CD4-positive, alpha-beta T cell (primary cell): ENCODE measurements at regions not wholly inside any gene's neighbourhood (a gene's known extent, or its start where the extent isn't known, plus 50 kb on each side); places are given as distances from the start of the nearest gene placed in this dataset.

Source experiments
- ATAC-seq: fragments of 200-7000 bp; cut with Tn5 transposase; one replicate; pipeline ENCODE4 v1.10.0; 2022; ENCODE audit warnings: mild to moderate bottlenecking; ENCODE audit not compliant: poor library complexity
- CTCF ChIA-PET: fragments of 350-600 bp; sonication (Branson Sonifier 250); formaldehyde crosslinking; loops from one replicate; lab custom pipeline; 2021; ENCODE audit warnings: antibody characterized with exemption, inconsistent platforms; lab: Charles Lee
- POLR2A ChIA-PET: fragments of 350-600 bp; sonication (Branson Sonifier 250); formaldehyde crosslinking; loops from one replicate; lab custom pipeline; 2021; ENCODE audit warnings: antibody characterized with exemption, inconsistent platforms; lab: Charles Lee
- DNase-seq, 14 experiments: peaks; one replicate each; pipeline ENCODE4 v3.0.0-alpha.2; 2013 to 2020; ENCODE audit warnings: mixed read lengths in 2 of 14
- H3K27ac ChIP-seq, 2 donors: one replicate each; pipeline versions ENCODE4 v1.5.1 to v1.7.0; 2013; ENCODE audit warnings: low read length in 2 of 2, low read depth in 1 of 2, mild to moderate bottlenecking in 1 of 2
- H3K27me3 ChIP-seq, 2 experiments: 1 replicate in 1 of 2; 2 replicates in 1 of 2; pipeline versions ENCODE4 v1.6.1 to v1.7.0; 2013; ENCODE audit warnings: low read length in 2 of 2, control low read depth in 1 of 2, mild to moderate bottlenecking in 1 of 2, moderate library complexity in 1 of 2; ENCODE audit not compliant: insufficient read depth in 2 of 2, control insufficient read depth in 1 of 2
- H3K36me3 ChIP-seq: one replicate; pipeline ENCODE4 v1.6.1; 2013; ENCODE audit warnings: low read length, control low read depth; ENCODE audit not compliant: insufficient read depth
- H3K4me1 ChIP-seq: one replicate; pipeline ENCODE4 v1.6.1; 2013; ENCODE audit warnings: low read length, control low read depth; ENCODE audit not compliant: insufficient read depth
- H3K4me3 ChIP-seq: one replicate; pipeline ENCODE4 v1.5.1; 2013; ENCODE audit warnings: mild to moderate bottlenecking, low read length, moderate library complexity
- H3K9me3 ChIP-seq, 2 experiments: 1 replicate in 1 of 2; 2 replicates in 1 of 2; pipeline versions ENCODE4 v1.6.1 to v1.7.0; 2013; ENCODE audit warnings: low read length in 2 of 2, mild to moderate bottlenecking in 2 of 2, control low read depth in 1 of 2, moderate library complexity in 1 of 2; ENCODE audit not compliant: control insufficient read depth in 1 of 2, insufficient read depth in 1 of 2
- H3K27ac Mint-ChIP-seq: one replicate; pipeline ENCODE4 v1.8.0; 2020; ENCODE audit warnings: mixed read lengths
- H3K27me3 Mint-ChIP-seq: one replicate; pipeline ENCODE4 v1.8.0; 2021; ENCODE audit warnings: mixed read lengths
- H3K36me3 Mint-ChIP-seq: one replicate; pipeline ENCODE4 v1.8.0; 2021; ENCODE audit warnings: low read depth, mixed read lengths
- H3K4me1 Mint-ChIP-seq: one replicate; pipeline ENCODE4 v1.8.0; 2021; ENCODE audit warnings: low read depth, mixed read lengths
- H3K4me3 Mint-ChIP-seq: one replicate; pipeline ENCODE4 v1.8.0; 2020; ENCODE audit warnings: mild to moderate bottlenecking, mixed read lengths
- H3K9me3 Mint-ChIP-seq: one replicate; pipeline ENCODE4 v1.8.0; 2020; ENCODE audit warnings: mixed read lengths
- CTCF ChIP-seq: fragments of 200-600 bp; IDR thresholded peaks from one replicate; pipeline ENCODE4 v1.8.0; 2022; ENCODE audit warnings: antibody characterized with exemption, mild to moderate bottlenecking
- intact Hi-C, 2 experiments: fragments of 100-400 bp; cut with DNase I in 1 of 2; cut with micrococcal nuclease in 1 of 2; formaldehyde crosslinking; loops; one replicate each; pipeline versions ENCODE4 v1.15.1 to v1.9.0; 2023 to 2025; cut with DNase I, micrococcal nuclease

GRCh38 chr6:49054311-49054710, 408.7 kb downstream of the MMUT start:
- Mint-ChIP-seq H3K36me3 (no peaks in the 10 kb centered on the region), H3K27me3 (no peaks in the 10 kb centered on the region), H3K9me3 (peaks cover 5% of the 10 kb centered on the region), H3K27ac (no peak overlapping the region), H3K4me3 (no peak overlapping the region), H3K4me1 (no peaks in the 10 kb centered on the region)
- H3K27me3 ChIP-seq: no peaks in the 10 kb centered on the region
- DNase-seq (no peak), ATAC-seq (no peak)
- H3K9me3 ChIP-seq: peaks cover 0 to 10% of the 10 kb centered on the region in 2 experiments
- no peak overlapping the region for H3K4me3 ChIP-seq
- no peak overlapping the region for H3K27ac ChIP-seq
- intact Hi-C loops: no loop called here
- H3K4me1 ChIP-seq: no peaks in the 10 kb centered on the region
- no peak for TF ChIP-seq CTCF
- CTCF ChIA-PET: no interaction called here
- no peaks in the 10 kb centered on the region for H3K36me3 ChIP-seq
- POLR2A ChIA-PET: no interaction called here

GRCh38 chr6:49052901-49053300, 410.2 kb downstream of the MMUT start:
- no peaks in the 10 kb centered on the region for H3K27me3 ChIP-seq
- Mint-ChIP-seq H3K27ac (no peak overlapping the region), H3K9me3 (peaks cover 5% of the 10 kb centered on the region), H3K4me1 (no peaks in the 10 kb centered on the region), H3K36me3 (no peaks in the 10 kb centered on the region), H3K4me3 (no peak overlapping the region), H3K27me3 (no peaks in the 10 kb centered on the region)
- peaks cover 0 to 6% of the 10 kb centered on the region in 2 experiments for H3K9me3 ChIP-seq
- no peaks in the 10 kb centered on the region for H3K4me1 ChIP-seq
- ChIA-PET POLR2A (no interaction called here), CTCF (no interaction called here)
- H3K27ac ChIP-seq: no peak overlapping the region
- DNase-seq: no peak
- H3K4me3 ChIP-seq: no peak overlapping the region
- TF ChIP-seq CTCF: no peak
- no peak for ATAC-seq
- intact Hi-C loops: no loop called here
- no peaks in the 10 kb centered on the region for H3K36me3 ChIP-seq

- ATAC-seq (no peak), DNase-seq (no peak)
- H3K36me3 ChIP-seq: no peaks in the 10 kb centered on the region
- CTCF ChIA-PET: no interaction called here
- H3K9me3 ChIP-seq: no peaks in the 10 kb centered on the region
- no peak overlapping the region for H3K27ac ChIP-seq
- H3K9me3 Mint-ChIP-seq: peaks cover 5% of the 10 kb centered on the region
- H3K36me3 Mint-ChIP-seq: no peaks in the 10 kb centered on the region
- no peaks in the 10 kb centered on the region for H3K27me3 ChIP-seq
- H3K4me1 ChIP-seq: no peaks in the 10 kb centered on the region
- no peak for TF ChIP-seq CTCF
- H3K4me3 Mint-ChIP-seq: no peak overlapping the region
- intact Hi-C loops: no loop called here
- H3K4me1 Mint-ChIP-seq: no peaks in the 10 kb centered on the region
- no peak overlapping the region for H3K4me3 ChIP-seq
- POLR2A ChIA-PET: no interaction called here
- no peaks in the 10 kb centered on the region for H3K27me3 Mint-ChIP-seq
- H3K27ac Mint-ChIP-seq: no peak overlapping the region
Observed at GRCh38 chr6:49051281-49051680, 411.8 kb downstream of the MMUT start.
